ENCODE measurements at regions not wholly inside any gene's neighbourhood (a gene's known extent, or its start where the extent isn't known, plus 50 kb on each side); places are given as distances from the start of the nearest gene placed in this dataset.

GRCh38 chr9:129486756-129487657, 133.9 kb downstream of the C9orf50 start:
- no peaks in the 10 kb centered on the region for H3K79me2 ChIP-seq (ENCODE audit: low read length)
- no peaks in the 10 kb centered on the region for H3K9me3 ChIP-seq (ENCODE audit: insufficient read depth, low read length)
- peaks cover 10% of the 10 kb centered on the region for H3K4me1 ChIP-seq (ENCODE audit: low read length)
- H2AFZ ChIP-seq (ENCODE audit: low read depth, low read length), result no peak overlapping the region
- H3K9ac ChIP-seq (ENCODE audit: low read length), result no peak overlapping the region
- H3K4me2 ChIP-seq (ENCODE audit: low read length), result no peak overlapping the region
- TF ChIP-seq EZH2phosphoT487 (IDR thresholded peaks at IDR 0.05; ENCODE audit: low read depth), result no peak
- TF ChIP-seq CTCF (IDR thresholded peaks at IDR 0.05; ENCODE audit: low read depth, low read length), result no peak
- no peak overlapping the region for H3K4me3 ChIP-seq (ENCODE audit: low read length)
- no peaks in the 10 kb centered on the region for H4K20me1 ChIP-seq (ENCODE audit: insufficient read depth, low read length)
- peaks cover 4% of the 10 kb centered on the region; the same call in 1 of the 2 replicates for H3K27me3 ChIP-seq (ENCODE audit: low read depth, low read length)
- H3K36me3 ChIP-seq (replicated peaks; ENCODE audit: low read depth, low read length), result no peaks in the 10 kb centered on the region
- no peak overlapping the region for H3K27ac ChIP-seq (ENCODE audit: low read length)

- no peaks in the 10 kb centered on the region for H4K20me1 ChIP-seq (ENCODE audit: insufficient read depth, low read length)
- H3K4me1 ChIP-seq (ENCODE audit: low read length), result peaks cover 10% of the 10 kb centered on the region
- H3K9ac ChIP-seq (ENCODE audit: low read length), result no peak overlapping the region
- H3K9me3 ChIP-seq (ENCODE audit: insufficient read depth, low read length), result no peaks in the 10 kb centered on the region
- no peaks in the 10 kb centered on the region for H3K79me2 ChIP-seq (ENCODE audit: low read length)
- H3K36me3 ChIP-seq (replicated peaks; ENCODE audit: low read depth, low read length), result no peaks in the 10 kb centered on the region
- TF ChIP-seq EZH2phosphoT487 (IDR thresholded peaks at IDR 0.05; ENCODE audit: low read depth), result no peak
- no peak for TF ChIP-seq CTCF (IDR thresholded peaks at IDR 0.05; ENCODE audit: low read depth, low read length)
- H3K27me3 ChIP-seq (ENCODE audit: low read depth, low read length), result peaks cover 4% of the 10 kb centered on the region; the same call in 1 of the 2 replicates
- H3K4me2 ChIP-seq (ENCODE audit: low read length), result no peak overlapping the region
- H2AFZ ChIP-seq (ENCODE audit: low read depth, low read length), result no peak overlapping the region
- H3K4me3 ChIP-seq (ENCODE audit: low read length), result no peak overlapping the region
- no peak overlapping the region for H3K27ac ChIP-seq (ENCODE audit: low read length)
These were observed 135.6 kb downstream of the C9orf50 start for GRCh38 chr9:129485145-129485774.

GRCh38 chr9:129484352-129485000, 136.4 kb downstream of the C9orf50 start:
- Histone ChIP-seq H3K27me3 (ENCODE audit: low read depth, low read length) (peaks cover 4% of the 10 kb centered on the region; the same call in 1 of the 2 replicates), H3K9me3 (ENCODE audit: insufficient read depth, low read length) (no peaks in the 10 kb centered on the region), H3K36me3 (replicated peaks; ENCODE audit: low read depth, low read length) (no peaks in the 10 kb centered on the region), H2AFZ (ENCODE audit: low read depth, low read length) (no peak overlapping the region), H3K9ac (ENCODE audit: low read length) (no peak overlapping the region), H3K79me2 (ENCODE audit: low read length) (no peaks in the 10 kb centered on the region), H4K20me1 (ENCODE audit: insufficient read depth, low read length) (no peaks in the 10 kb centered on the region), H3K4me1 (ENCODE audit: low read length) (peaks cover 10% of the 10 kb centered on the region), H3K4me3 (ENCODE audit: low read length) (no peak overlapping the region), H3K4me2 (ENCODE audit: low read length) (no peak overlapping the region), H3K27ac (ENCODE audit: low read length) (no peak overlapping the region)
- TF ChIP-seq EZH2phosphoT487 (IDR thresholded peaks at IDR 0.05; ENCODE audit: low read depth) (no peak), CTCF (IDR thresholded peaks at IDR 0.05; ENCODE audit: low read depth, low read length) (no peak)
